ENCODE measurements at regions not wholly inside any gene's neighbourhood (a gene's known extent, or its start where the extent isn't known, plus 50 kb on each side); places are given as distances from the start of the nearest gene placed in this dataset.

- TF ChIP-seq YY1 (IDR thresholded peaks at IDR 0.05; ENCODE audit: extremely low read depth, insufficient replicate concordance, low read depth, low read length), result no peak
- TF ChIP-seq ZBTB33 (IDR thresholded peaks at IDR 0.05; ENCODE audit: extremely low read depth, insufficient replicate concordance, low read length), result no peak
- TF ChIP-seq, protein P1, sequence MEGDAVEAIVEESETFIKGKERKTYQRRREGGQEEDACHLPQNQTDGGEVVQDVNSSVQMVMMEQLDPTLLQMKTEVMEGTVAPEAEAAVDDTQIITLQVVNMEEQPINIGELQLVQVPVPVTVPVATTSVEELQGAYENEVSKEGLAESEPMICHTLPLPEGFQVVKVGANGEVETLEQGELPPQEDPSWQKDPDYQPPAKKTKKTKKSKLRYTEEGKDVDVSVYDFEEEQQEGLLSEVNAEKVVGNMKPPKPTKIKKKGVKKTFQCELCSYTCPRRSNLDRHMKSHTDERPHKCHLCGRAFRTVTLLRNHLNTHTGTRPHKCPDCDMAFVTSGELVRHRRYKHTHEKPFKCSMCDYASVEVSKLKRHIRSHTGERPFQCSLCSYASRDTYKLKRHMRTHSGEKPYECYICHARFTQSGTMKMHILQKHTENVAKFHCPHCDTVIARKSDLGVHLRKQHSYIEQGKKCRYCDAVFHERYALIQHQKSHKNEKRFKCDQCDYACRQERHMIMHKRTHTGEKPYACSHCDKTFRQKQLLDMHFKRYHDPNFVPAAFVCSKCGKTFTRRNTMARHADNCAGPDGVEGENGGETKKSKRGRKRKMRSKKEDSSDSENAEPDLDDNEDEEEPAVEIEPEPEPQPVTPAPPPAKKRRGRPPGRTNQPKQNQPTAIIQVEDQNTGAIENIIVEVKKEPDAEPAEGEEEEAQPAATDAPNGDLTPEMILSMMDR (IDR thresholded peaks at IDR 0.05 in 2 of 3, conservative IDR thresholded peaks at IDR 0.05 in 1 of 3; ENCODE audit: borderline replicate concordance in 1 of 3, insufficient read depth in 1 of 3, low read depth in 2 of 3, low read length in 2 of 3), result no peak
- no peak for TF ChIP-seq SIN3A (IDR thresholded peaks at IDR 0.05; ENCODE audit: low read depth)
These were observed 82.0 kb downstream of the KLF5 start for GRCh38 chr13:73140801-73141200.

All from HCT116 (cell line).